PFSK-1 (cell line): ENCODE measurements at regions not wholly inside any gene's neighbourhood (a gene's known extent, or its start where the extent isn't known, plus 50 kb on each side); places are given as distances from the start of the nearest gene placed in this dataset.

ENCODE experiments used
- FOXP2 ChIP-seq: optimal IDR thresholded peaks from 2 replicates; pipeline ENCODE3; 2011; ENCODE audit warnings: borderline replicate concordance, control low read depth, inconsistent platforms; ENCODE audit not compliant: insufficient read depth; ENCODE audit errors: extremely low read length, extremely low read depth
- POLR2AphosphoS5 ChIP-seq: IDR thresholded peaks from 2 replicates; pipeline ENCODE4 v1.6.1; 2012; ENCODE audit warnings: low read depth, mild to moderate bottlenecking, control low read depth, low read length, moderate library complexity
- REST ChIP-seq, 2 experiments: IDR thresholded peaks; 2 replicates each; pipeline versions ENCODE4 v1.6.1 to v1.8.0; 2011 to 2012; ENCODE audit warnings: low read depth in 2 of 2, low read length in 2 of 2, control low read depth in 1 of 2, inconsistent platforms in 1 of 2, mild to moderate bottlenecking in 1 of 2, moderate library complexity in 1 of 2; ENCODE audit not compliant: insufficient read depth in 1 of 2
- SIN3A ChIP-seq: IDR thresholded peaks from 2 replicates; pipeline ENCODE4 v1.6.1; 2012; ENCODE audit warnings: mild to moderate bottlenecking, low read length, moderate library complexity, borderline replicate concordance; ENCODE audit not compliant: insufficient read depth
- TAF1 ChIP-seq: IDR thresholded peaks from 2 replicates; pipeline ENCODE4 v1.6.1; 2012; ENCODE audit warnings: low read length, control low read depth, borderline replicate concordance; ENCODE audit not compliant: insufficient read depth

GRCh38 chr4:41477181-41477905, 60.6 kb upstream of the LIMCH1 start:
- TF ChIP-seq TAF1: no peak
- no peak for TF ChIP-seq REST (IDR thresholded peaks at IDR 0.05; ENCODE audit: insufficient read depth in 1 of 2, low read depth in 2 of 2, low read length in 2 of 2)
- no peak for TF ChIP-seq FOXP2
- TF ChIP-seq POLR2AphosphoS5: no peak
- TF ChIP-seq SIN3A: no peak

DNA sequence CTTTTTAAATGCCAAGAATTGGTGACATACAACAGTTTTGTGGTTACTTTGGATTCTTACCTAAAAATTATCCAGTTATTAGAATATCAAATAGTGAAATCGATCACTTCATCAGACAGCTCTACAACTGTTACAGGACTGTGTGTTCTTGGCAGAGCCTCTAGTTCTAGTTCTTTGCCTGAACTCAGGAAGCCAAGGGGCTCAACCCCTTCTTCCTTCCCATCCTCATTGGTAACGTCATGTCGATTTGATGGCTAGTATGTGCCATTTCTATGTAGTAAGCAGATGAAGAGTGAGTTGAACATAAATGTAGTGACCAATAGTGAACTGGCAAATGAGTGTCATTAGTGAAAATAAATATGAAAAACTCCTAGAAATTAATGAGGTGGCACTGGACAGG, 59.4 kb upstream of the LIMCH1 start:
- TF ChIP-seq SIN3A: no peak
- TF ChIP-seq TAF1: no peak
- TF ChIP-seq FOXP2: no peak
- TF ChIP-seq REST (IDR thresholded peaks at IDR 0.05; ENCODE audit: insufficient read depth in 1 of 2, low read depth in 2 of 2, low read length in 2 of 2): no peak
- TF ChIP-seq POLR2AphosphoS5: no peak

DNA sequence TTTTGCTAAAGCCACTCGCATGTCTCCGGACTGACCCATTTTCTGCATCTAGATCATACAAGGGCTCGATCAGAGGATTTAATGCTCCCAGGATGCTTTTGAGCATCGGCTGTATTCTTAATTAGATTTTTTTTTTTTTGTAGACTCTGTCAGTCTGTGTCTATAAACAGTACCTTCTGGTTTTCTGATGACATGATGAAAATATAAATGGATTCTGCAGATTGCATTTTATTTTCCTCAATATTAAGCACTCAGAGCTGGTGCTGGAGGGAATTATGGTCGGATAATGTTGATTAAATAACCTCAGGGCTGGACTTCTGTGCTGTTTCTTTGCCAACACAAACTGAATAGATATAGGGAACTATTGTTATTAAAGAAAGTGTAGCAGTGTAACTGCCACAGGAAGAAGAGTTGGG, 57.1 kb upstream of the LIMCH1 start:
- TF ChIP-seq POLR2AphosphoS5 (no peak), TAF1 (no peak), REST (IDR thresholded peaks at IDR 0.05; ENCODE audit: insufficient read depth in 1 of 2, low read depth in 2 of 2, low read length in 2 of 2) (no peak), SIN3A (no peak), FOXP2 (no peak)

- no peak for TF ChIP-seq FOXP2
- no peak for TF ChIP-seq TAF1
- TF ChIP-seq SIN3A: no peak
- no peak for TF ChIP-seq POLR2AphosphoS5
- TF ChIP-seq REST (IDR thresholded peaks at IDR 0.05; ENCODE audit: insufficient read depth in 1 of 2, low read depth in 2 of 2, low read length in 2 of 2): no peak
Measured at GRCh38 chr4:41483771-41484170, 54.2 kb upstream of the LIMCH1 start.

- TF ChIP-seq FOXP2 (no peak), REST (IDR thresholded peaks at IDR 0.05; ENCODE audit: insufficient read depth in 1 of 2, low read depth in 2 of 2, low read length in 2 of 2) (no peak), TAF1 (no peak), POLR2AphosphoS5 (no peak), SIN3A (no peak)
Measured at GRCh38 chr4:41485041-41485440, 52.9 kb upstream of the LIMCH1 start.
